ENCODE measurements at regions not wholly inside any gene's neighbourhood (a gene's known extent, or its start where the extent isn't known, plus 50 kb on each side); places are given as distances from the start of the nearest gene placed in this dataset.

DNA sequence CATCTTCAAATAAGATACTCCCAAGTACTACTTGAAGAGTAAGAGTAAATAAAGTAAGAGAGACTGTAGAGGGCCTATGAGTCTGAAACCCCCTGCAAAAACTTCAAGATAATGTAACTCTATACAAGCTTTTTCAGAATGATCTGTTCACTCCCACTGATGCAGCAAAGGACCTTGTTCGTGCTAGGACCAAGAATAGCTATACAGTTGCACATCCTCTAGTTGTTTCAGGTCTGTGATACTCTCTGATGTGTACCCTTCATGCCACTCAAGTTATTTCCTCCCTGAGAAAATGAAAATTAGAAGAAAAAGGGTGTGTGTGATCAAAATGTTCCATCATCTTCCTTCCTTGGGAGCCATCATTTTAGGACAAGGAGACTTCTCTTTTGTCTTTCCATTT lies 204.4 kb downstream of the ALX1 start:
- DNase-seq (ENCODE audit: low read depth): no peak
- TF ChIP-seq, protein P1, sequence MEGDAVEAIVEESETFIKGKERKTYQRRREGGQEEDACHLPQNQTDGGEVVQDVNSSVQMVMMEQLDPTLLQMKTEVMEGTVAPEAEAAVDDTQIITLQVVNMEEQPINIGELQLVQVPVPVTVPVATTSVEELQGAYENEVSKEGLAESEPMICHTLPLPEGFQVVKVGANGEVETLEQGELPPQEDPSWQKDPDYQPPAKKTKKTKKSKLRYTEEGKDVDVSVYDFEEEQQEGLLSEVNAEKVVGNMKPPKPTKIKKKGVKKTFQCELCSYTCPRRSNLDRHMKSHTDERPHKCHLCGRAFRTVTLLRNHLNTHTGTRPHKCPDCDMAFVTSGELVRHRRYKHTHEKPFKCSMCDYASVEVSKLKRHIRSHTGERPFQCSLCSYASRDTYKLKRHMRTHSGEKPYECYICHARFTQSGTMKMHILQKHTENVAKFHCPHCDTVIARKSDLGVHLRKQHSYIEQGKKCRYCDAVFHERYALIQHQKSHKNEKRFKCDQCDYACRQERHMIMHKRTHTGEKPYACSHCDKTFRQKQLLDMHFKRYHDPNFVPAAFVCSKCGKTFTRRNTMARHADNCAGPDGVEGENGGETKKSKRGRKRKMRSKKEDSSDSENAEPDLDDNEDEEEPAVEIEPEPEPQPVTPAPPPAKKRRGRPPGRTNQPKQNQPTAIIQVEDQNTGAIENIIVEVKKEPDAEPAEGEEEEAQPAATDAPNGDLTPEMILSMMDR (IDR thresholded peaks at IDR 0.05; ENCODE audit: control insufficient read depth, insufficient read depth, low read depth, low read length, missing control alignments): no peak
- no peak overlapping the region for H3K4me3 ChIP-seq (ENCODE audit: control insufficient read depth, low read depth, low read length)

DNA sequence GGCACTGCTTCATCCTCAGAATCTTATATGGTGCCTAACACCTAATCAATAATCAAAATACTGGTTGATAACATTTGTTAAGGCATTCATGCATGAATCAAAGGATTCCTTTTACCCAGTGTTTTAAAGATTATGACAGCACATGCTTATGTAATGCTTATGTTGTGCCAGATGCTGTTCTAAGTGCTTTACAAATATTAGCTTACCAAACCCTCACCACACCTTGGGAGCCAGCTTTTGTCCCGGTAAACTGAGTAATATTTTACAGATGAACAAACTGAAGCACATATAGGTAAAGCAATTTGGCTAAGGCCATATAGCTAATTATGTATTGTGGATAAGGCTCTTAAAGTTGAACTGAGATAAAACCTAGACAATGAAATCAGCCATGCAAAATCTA lies 209.2 kb downstream of the ALX1 start:
- H3K4me3 ChIP-seq (ENCODE audit: control insufficient read depth, low read depth, low read length): no peak overlapping the region
- TF ChIP-seq, protein P1 (IDR thresholded peaks at IDR 0.05; ENCODE audit: control insufficient read depth, insufficient read depth, low read depth, low read length, missing control alignments): no peak
- no peak for DNase-seq (ENCODE audit: low read depth)

DNA sequence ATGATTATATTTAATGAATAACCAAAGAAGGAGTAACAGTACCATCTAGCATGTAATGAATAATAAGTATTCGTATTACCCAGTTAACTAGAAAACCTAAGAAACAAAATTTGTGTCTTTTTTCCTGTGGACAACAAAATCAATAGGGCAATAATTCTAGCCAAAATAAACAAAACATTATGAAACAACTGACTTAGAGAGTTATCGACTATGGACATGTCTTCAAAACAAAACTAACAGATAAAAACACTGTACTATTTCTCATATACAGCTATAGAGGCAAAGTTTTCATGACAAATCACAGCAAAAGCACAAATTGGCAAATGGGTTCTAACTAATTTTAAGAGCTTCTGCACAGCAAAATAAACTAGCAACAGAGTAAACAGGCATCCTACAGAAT lies 224.1 kb downstream of the ALX1 start:
- no peak for DNase-seq (ENCODE audit: low read depth)
- H3K4me3 ChIP-seq (ENCODE audit: control insufficient read depth, low read depth, low read length): no peak overlapping the region
- TF ChIP-seq, protein P1 (IDR thresholded peaks at IDR 0.05; ENCODE audit: control insufficient read depth, insufficient read depth, low read depth, low read length, missing control alignments): no peak

DNA sequence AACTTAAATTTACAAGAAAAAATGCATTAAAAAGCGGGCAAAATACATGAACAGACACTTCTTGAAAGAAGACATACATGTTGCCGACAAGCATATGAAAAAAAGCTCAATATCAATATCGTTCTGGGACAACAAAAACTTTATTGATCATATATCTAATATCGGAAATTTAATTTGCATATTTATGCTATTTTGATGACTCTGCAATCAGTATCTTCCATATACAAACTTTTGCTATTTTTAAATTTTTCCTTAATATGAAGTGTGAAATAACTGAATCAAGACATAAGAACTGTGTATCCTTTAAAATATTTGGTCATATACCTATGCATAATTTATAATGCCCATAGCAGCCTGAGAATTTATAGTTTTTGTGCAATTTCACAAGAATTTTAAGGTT lies 224.6 kb downstream of the ALX1 start:
- TF ChIP-seq, protein P1 (IDR thresholded peaks at IDR 0.05; ENCODE audit: control insufficient read depth, insufficient read depth, low read depth, low read length, missing control alignments): no peak
- no peak for DNase-seq (ENCODE audit: low read depth)
- no peak overlapping the region for H3K4me3 ChIP-seq (ENCODE audit: control insufficient read depth, low read depth, low read length)

GRCh38 chr12:85507456-85507855 lies 227.4 kb downstream of the ALX1 start:
- TF ChIP-seq, protein P1 (IDR thresholded peaks at IDR 0.05; ENCODE audit: control insufficient read depth, insufficient read depth, low read depth, low read length, missing control alignments): no peak
- no peak overlapping the region for H3K4me3 ChIP-seq (ENCODE audit: control insufficient read depth, low read depth, low read length)
- no peak for DNase-seq (ENCODE audit: low read depth)

GRCh38 chr12:85509081-85509856 lies 229.2 kb downstream of the ALX1 start:
- TF ChIP-seq, protein P1 (IDR thresholded peaks at IDR 0.05; ENCODE audit: control insufficient read depth, insufficient read depth, low read depth, low read length, missing control alignments): no peak
- H3K4me3 ChIP-seq (ENCODE audit: control insufficient read depth, low read depth, low read length): no peak overlapping the region
- DNase-seq (ENCODE audit: low read depth): no peak

Data from AG09309 (cell line).